ENCODE measurements at regions not wholly inside any gene's neighbourhood (a gene's known extent, or its start where the extent isn't known, plus 50 kb on each side); places are given as distances from the start of the nearest gene placed in this dataset.
A peak's percentile ranks its signal among the peaks of the same experiment; 100 is the strongest.
"Not testable (repeated sequence)": the region's sequence is repeated elsewhere in the genome, so short reads cannot be mapped to it uniquely, and the experiment has no call there.

DNA sequence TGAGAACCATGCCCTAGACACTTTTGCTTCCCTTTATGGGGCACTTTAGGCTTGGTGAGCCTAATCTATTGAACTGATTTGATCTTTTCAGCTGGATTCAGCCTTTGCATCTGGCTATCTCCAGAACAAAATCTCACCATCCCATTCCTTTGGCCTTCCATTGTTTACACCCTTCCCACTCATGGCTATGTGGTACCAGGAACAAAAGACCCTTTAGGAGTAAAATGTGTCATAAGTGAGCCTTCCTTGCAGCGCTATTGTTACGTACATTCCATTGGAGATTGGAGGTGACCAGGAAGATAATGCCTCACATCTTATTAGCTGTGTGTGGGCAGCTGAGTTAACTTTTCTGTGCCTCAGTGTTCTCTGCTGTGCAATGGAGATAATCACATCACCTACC, 188.4 kb downstream of the SATB1 start:
- FAIRE-seq = no peak

DNA sequence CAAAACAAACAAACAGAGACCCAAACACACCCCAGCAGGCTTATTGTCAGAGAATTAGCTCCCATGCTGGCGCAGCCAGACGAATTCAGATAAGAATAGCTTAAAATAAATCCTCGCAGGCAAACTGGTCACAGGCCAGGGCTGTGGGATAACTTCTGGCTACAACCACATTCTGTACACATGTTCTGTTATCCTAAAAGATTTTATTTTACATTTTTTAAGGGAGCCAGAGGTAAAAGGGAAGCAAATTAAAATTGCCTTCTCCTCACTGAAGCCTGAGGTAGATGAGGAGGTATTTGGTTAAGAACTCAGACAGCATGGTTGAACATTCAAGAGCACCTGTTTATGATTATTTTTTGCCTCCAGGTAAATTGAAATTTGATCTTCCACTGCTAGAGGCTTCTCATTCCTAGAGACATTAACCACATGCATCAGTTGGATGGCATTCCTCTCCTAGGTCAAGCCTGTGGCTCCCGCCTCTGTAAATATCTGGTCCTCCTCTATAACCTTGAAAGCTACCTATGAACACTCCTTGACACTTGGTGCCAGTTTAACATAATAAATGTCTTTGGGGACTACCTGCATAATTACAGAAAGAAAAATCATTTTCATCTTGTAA, 190.3 kb downstream of the SATB1 start:
- FAIRE-seq = no peak

DNA sequence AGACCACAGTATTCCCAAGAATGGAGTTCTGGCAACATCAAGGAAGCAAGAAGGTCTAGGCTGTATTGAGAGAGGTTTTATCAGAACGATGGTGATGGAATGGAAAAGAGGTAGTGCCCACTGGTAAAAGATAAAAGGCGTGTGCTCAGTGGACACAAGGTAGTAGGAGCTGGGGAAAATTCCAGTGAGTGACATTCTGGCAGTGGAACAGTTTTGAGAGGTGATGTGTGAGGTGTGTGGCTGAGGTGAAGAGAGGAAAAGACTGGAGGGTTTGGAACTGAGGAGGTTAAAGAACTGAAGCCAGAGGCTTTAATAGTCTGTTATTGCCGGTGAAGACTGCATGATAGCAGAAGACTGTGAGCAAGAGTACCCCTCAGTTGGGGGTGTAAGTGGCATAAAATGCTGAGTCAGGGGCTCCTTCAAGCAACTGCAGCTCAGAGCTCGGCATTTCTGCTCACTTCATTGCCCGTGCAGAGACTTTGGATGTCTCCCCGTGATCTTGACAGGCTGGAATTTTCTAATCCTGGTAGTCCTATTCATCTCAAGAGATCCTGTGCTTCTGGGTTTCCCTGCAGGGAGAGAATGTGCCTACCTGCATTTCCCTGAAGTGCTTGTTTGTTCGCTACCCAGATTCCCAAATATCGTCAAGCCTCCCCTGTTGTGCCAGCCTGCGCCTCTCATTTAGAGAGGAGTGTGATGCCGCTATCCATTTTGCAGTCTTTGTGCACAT, 191.0 kb downstream of the SATB1 start:
- no peak for FAIRE-seq

DNA sequence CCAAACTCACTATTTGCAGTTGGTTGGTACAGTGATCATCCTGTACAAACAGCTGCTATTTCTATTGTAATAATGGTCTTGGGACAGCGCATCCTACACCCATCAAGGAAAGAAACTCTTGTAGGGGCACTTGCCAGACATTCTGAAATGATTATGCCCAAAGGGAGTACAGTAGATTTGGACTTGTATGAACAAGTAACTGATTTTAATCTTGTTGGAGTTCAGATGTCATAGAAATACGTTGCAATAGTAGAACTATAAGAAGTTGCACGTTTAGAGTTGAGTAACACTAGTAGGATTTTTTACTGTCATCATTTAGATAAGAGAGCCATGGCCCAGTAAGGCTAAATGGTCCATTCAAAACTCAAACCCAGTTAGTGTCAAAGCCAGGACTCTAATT, 192.8 kb downstream of the SATB1 start:
- FAIRE-seq = no peak

DNA sequence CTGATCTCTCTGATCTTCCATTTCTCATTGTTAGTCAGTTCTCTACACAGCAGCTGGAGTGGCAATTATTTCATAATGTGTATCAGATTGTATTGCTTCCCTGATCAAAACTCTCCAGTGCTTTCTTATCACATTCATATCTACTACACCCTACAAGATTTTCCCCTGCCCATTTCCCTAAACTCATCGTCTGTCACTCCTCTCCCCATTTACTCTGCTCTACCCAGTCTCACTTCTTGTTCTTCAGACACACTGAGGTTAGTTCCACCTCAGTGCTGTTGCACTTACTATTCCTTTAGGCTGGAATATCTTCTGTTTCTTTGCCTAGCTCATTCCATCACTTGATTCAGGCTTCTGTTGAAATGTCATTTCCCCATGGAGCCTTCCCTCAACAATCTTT, 197.1 kb downstream of the SATB1 start:
- no peak for FAIRE-seq

DNA sequence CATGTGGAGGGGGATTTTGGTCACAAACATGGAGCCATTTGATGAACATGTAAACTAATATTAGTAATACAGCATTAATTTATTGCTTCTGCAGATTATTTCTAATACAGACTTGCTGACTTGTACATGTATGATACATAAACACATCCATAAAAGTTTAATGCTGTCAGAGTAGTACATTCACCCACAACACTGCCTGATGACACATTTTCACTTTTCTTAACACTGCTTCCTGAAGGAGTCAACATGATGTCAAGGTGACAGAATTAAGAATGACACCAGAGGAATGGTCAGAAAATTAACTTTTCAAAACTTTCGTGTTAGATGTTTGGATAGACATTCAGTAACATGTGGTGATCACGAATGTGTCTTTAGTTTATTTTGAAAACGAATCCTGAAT, 199.4 kb downstream of the SATB1 start:
- no peak for FAIRE-seq

DNA sequence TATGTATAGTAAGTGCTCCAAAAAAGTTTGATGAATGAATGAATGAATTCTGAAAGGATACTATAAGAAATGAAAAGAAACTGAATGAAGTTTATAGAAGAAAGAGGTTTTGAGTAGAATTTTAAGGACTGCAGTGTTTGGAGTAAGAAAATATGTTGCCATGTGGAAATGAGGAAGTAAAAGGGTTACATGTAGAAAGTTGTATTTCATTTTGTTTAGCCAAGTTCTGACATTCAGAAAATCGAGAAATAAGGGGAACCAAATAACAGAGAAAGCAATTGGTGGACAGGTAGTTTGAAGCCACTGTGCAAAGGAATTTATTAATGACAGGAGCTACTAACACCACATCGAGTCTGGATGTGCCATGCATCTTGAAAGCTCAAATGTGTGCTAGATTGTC, 200.7 kb downstream of the SATB1 start:
- FAIRE-seq = no peak

DNA sequence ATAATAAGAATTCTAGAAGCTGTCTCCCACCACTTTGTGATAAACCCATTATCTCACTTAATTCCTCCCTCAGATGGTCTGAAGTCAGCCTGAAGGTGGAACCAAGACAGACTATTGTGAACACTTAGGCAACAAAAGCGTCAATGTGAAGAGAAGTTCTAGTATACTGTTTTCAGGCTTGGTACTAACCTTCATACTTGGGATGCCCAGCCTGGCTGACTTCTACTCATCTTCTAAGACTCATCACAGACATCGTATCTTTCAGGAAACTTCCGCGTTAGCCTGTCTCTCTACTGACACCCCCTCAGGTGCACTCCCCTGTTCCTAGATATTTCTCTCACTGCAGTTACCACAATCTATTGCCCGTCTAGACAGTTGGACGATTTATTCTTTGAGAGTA, 201.2 kb downstream of the SATB1 start:
- no peak for FAIRE-seq

DNA sequence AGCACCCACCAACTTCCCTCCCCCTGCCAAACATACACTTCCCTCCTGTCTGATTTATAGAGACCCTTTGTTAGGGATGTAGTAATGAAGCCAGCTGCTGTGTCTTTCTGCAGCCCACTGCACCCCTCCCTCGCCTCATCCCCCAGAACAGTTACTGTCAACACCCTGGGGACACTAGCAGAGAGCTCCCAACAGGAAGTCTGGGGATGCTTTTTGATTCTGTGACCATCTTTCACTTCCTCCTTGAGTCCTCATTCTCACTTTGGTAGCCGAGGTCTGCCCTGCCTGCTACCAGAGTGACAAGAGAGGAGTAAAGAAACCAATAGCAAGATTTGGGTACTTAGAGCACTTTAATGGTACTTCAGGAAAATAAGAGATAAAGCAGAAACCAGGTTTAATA, 201.6 kb downstream of the SATB1 start:
- no peak for FAIRE-seq

DNA sequence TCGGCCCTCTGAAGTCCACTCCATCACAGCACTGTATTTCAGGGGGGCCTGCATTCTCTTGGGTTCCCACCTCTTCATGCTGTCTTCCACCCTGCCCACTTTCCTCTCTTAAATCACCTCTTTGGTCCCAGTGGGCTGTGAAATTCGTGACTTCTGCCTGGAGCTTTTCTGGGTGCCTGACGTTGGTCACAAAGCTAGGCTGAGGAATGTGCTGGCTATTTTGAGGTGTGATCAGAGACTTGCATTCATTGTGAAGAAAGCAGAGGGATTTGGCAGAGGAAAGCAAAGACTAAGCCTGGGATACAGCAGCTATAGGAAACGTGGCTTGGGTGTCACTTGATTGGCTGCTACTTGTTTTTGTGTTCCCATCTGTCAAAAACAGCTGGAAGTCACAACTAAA, 202.5 kb downstream of the SATB1 start:
- FAIRE-seq = no peak

DNA sequence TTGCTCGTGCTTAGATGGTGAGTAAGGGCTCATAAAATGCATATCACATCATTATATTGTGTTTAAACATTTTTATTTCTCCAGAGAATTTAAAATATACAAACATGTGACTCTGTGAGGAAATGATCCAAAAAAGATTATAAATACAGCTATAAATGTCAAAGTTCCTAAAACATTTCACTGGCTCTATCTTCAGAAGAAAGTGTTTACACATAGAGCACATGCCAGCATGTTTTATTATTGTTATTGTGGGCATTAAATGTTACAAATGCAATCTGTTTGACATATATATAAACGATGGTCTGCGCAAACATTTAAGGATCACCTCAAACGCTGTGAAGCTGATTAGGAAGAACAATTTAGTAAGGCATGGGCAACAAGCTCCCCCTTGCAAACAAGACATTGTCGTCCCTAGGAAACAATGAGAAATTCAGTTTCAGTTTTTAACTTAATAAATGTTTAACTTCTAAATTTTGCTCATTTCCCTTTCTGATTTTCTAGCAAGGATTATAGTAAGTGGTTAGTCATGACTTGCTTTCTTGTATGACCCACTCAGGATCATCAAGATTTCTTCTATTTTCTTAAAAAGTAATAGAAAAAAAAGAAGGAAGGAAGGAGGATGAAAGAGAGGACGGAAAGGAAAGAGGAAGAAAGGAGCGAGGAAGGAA, 207.5 kb downstream of the SATB1 start:
- FAIRE-seq = no peak

DNA sequence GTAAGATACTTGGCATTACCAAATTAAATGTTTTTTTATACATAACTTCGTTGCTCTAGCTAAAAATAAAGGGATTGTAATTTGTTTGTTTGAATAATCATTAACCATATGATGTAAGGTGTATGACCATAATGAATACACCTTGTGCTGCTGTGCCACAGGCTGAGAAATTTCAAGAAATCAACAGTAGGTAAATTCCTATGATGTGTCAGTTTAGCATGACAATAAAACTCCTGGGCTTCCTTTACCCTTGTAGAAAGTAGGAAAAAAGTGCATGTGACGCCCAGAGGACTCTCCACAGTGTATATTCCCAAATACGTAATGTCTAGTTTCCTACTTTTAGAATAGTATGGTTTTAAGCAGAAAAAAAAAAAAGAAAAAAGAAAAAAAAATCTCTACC, 208.1 kb downstream of the SATB1 start:
- no peak for FAIRE-seq

DNA sequence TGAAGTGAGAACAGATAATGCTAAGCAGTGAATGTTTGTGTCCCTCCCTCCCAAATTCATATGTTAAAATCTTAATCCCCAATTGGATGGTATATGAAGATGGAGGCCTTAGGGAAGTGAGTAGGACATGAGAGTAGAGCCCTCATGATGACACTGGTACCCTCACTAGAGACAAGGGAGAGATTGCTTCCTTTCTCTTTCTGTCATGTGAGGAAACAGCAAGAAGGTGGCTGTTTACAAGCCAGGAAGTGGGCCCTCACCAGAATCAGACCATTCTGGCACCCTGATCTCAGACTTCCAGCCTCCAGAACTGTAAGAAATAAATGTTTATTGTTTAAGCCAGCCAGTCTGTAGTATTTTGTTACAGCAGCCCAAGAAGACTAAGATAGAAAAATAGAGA, 209.5 kb downstream of the SATB1 start:
- FAIRE-seq = no peak

DNA sequence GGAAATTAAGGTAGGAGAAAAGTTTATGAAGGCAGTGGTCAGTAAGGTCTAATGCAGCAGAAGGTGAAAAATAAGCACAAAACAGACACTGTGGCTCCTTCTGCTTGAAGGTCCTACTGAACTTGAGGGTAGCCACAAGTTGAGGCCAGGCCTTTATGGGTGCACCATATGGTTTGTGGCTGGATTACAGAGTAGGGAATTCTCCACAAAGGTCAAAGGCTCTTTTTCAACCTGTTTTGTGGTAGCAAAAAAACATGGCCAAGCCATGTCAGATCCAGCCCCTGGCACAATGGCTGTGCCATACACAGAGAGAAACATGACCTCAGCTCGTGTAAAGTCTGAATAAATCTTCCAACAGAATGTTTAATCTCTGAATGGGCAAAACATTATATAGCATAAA, 214.0 kb downstream of the SATB1 start:
- no peak for FAIRE-seq

DNA sequence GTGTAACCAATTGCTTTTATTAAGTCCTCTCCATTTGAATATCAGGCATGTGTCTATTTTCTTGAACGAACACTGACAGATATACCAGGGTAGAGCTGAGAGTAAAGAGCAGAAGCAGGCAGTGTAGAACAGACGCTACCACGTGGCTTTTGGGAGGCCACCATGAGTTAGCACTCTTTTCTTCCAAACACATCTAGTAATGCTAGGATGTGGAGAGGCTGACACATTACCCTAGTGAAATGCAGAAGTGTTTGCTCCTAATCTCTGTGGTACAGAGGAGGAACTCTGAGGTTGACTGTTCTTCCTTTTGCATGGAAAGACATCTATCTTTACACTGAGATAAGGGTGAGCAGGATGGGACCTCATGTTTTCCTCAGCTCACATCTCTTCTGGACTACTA, 216.3 kb downstream of the SATB1 start:
- FAIRE-seq = no peak

DNA sequence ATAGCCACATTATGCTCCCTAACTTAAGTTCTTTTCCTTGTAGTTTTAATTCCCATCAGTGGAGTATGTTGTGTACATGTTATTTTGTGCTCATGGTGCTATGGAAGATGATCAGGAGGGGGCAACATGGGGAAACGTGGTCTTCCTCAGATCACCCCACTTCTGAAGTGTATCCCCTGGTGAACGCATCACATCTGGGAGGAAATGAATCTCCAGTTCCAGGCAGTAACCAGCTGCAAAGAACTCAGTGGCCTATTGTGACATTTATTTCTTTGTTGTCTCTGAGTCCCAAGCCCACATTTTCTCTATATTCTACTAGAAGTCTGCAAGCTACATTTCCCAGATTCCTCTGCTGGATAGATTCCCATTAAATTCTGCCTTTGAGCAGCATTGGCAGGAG, 217.0 kb downstream of the SATB1 start:
- FAIRE-seq = no peak

DNA sequence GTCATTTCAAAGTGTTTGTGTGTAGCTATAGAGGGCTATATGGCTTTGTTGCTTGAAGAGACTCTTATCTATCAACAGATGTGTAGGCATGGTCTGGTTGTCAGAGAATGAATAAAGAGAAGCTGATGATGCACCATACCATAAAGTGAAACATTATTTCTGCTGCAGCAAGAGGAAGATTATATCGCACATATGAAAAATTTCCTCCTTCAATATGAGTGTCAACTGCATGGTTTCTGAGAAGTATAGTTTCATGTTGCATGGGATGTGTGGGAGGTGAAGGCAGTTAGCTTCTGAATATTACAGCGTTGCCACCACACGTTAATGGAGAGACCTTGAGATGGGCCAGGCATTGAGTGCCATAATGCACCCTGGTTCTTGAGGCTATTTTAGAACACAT, 217.9 kb downstream of the SATB1 start:
- FAIRE-seq = no peak

DNA sequence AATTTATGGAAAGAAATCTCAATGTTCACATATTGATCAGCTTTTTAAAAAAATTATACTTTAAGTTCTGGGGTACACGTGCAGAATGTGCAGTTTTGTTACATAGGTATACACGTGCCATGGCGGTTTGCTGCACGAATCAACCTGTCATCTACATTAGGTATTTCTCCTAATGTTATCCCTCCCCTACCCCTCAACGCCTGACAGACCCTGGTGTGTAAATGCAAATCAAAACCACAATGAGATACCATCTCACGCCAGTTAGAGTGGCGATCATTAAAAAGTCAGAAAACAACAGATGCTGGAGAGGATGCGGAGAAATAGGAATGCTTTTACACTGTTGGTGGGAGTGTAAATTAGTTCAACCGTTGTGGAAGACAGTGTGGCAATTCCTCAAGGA, 219.4 kb downstream of the SATB1 start:
- FAIRE-seq = not testable (repeated sequence)

DNA sequence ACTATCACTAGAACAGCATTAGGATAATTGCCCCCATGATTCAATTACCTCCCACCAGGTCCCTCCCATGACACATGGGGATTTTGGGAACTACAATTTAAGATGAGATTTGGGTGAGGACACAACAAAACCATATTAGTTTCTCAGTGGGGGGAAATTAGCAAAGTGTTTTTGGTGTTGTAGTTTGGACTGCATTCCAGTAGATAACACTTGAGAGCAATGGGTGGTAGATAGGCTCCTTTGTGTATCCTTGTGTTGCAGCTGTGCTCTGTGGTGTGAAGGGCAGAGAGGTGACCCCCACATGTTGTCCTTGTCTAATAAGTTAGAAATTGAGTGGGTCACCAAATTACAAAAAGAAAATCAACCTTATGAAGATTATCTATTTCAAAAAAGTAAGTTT, 223.8 kb downstream of the SATB1 start:
- no peak for FAIRE-seq

DNA sequence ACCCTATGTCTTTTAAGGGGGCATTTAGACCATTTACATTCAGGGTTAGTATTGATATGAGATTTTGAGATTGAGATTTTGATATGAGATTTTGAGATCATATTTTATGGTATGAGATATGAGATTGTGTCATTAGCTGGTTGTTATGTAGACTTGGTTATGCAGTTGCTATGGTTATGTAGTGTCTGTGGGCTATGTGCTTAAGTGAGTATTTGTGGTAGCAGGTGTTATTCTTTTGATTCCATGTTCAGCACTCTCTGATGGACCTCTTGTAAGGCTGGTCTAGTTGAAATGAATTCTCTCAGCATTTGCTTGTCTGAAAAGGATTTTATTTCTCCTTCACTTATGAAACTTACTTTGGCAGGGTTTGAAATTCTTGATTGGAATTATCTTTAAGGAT, 225.4 kb downstream of the SATB1 start:
- no peak for FAIRE-seq

DNA sequence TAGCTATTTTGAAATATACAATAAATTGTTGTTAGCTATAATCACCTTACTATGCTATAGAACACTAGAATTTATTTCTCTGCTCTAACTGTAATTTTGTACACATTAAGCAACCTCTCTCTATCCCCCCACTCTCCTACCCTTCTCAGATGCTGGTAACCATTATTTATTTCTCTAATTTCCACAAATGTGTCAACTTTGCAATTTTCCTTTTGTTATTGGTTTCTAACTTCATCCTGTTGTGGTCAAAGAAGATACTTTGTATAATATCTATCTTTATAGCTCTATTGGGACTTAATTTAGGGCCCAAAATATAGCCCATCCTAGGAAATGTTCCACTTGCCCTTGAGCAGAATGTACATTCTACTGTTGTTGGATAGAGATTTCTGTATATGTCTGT, 229.3 kb downstream of the SATB1 start:
- FAIRE-seq = no peak

DNA sequence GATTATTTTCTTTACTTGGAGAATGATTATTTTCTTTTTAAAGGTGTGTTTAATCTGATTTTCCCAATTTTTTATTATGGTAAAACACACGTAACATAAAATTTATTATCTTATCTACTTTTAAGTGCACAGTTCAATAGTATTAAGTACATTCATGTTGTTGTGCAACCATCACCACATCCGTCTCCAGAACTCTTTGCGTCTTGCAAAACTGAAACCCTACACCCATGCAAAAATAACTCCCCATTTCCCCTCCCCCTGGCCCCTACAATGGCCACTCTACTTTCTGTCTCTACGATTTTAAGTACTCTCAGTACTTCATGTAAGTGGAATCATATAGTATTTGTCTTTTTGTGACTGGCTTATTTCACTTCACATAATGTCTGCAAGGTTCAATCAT, 230.7 kb downstream of the SATB1 start:
- no peak for FAIRE-seq

DNA sequence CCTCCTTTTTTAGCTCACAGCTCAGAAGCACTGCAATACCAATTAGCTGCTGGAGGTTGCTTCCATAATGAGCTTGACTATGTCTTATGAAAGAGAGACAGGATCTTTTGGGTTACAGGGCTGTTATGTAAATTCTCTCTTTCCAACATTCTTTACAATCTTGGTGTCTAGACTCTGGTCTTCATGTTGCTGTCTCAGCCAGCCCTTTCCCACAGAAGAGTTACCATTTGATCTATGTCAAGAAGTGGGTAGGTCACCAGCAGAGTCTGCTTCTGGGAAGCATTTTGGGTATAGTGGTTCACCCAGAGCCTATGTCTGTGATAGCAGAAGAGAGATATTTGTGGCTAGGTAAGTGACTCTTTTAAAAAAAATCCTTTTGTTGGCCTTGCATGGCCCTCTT, 234.5 kb downstream of the SATB1 start:
- no peak for FAIRE-seq

DNA sequence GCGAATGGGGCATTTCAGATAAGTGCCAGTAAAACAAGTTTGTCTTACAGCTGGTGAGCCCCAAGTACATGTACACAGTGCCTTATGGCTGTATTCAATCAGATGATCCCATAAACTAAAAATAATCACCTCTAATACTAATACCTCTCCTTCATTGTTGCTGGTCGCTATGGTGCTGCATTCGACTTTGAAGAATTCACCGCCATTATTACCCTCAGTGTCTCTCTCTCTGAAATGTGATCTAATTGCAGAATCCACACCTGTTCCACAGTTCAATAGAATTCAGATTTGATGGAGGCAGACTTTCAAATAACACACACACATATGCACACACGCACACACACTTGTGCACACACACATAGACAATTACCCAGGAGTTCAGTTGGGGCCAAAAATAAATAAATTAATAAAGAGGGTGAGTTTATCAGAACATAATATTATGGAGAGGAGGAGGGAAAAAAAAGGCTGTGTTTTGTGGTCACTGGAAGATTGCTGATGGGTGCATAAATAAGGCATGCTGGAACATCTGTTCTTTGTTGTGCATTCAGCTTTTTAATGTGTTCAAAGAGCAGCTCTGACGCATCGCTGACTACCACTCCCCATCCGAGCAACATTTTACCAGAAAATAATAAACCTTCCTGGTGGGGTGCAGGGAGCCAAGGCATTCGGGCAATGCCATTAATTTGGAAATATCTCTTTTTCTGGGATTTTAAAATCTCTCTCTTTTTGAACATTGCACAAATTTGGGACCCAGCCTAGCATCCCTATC, 235.7 kb downstream of the SATB1 start:
- peak; percentile 96 for FAIRE-seq

Data from islet of Langerhans (tissue), 1 donor.